Right atrium auricular region (tissue), 2 donors: ENCODE measurements at regions not wholly inside any gene's neighbourhood (a gene's known extent, or its start where the extent isn't known, plus 50 kb on each side); places are given as distances from the start of the nearest gene placed in this dataset.
"Not testable (repeated sequence)": the region's sequence is repeated elsewhere in the genome, so short reads cannot be mapped to it uniquely, and the experiment has no call there.

Experiments used
- DNase-seq: peaks from one replicate; pipeline ENCODE4 v3.0.0-alpha.2; 2019; ENCODE audit warnings: low spot score
- H3K27ac ChIP-seq, 2 donors: fragments of 200-600 bp; sonication (generic); 1 replicate in 1 of 2; 2 replicates in 1 of 2; pipeline ENCODE4 v1.5.1; 2016 to 2019
- H3K27me3 ChIP-seq, 2 donors: fragments of 200-600 bp; sonication (generic); one replicate each; pipeline versions ENCODE4 v1.5.1 to v1.6.0; 2017 to 2019
- H3K36me3 ChIP-seq: fragments of 200-600 bp; sonication (generic); one replicate; pipeline ENCODE4 v1.5.1; 2016
- H3K4me1 ChIP-seq, 2 donors: fragments of 200-600 bp; sonication (generic); one replicate each; pipeline versions ENCODE4 v1.5.1 to v1.6.0; 2017 to 2019
- H3K4me3 ChIP-seq, 2 donors: fragments of 200-600 bp; sonication (generic); 1 replicate in 1 of 2; 2 replicates in 1 of 2; pipeline ENCODE4 v1.5.1; 2017 to 2019; ENCODE audit warnings: mild to moderate bottlenecking in 1 of 2, moderate library complexity in 1 of 2
- H3K9me3 ChIP-seq, 2 donors: fragments of 200-600 bp; sonication (generic); one replicate each; pipeline ENCODE4 v1.5.1; 2019
- TF ChIP-seq, protein P1 (sequence below), 2 donors: fragments of 200-600 bp; sonication (generic); IDR thresholded peaks; one replicate each; pipeline ENCODE4 v1.5.1; 2019; ENCODE audit warnings: antibody characterized with exemption in 2 of 2

DNA sequence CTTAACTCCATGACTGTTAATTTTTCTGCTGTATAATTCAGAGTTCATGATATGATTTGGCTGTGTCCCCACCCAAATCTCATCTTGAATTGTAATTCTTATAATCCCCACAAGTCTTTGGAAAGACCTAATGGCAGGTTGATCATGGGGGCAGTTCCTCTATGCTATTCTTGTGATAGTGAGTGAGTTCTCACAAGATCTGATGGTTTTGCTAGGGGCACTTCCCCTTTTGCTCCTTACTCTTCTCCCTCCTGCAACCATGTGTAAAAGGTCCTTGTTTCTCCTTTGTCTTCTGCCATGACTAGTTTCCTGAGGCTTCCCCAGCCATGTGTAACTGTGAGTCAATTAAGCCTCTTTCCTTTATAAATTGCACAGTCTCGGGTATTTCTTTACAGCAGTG, 1751.9 kb downstream of the ARAP2 start:
- Histone ChIP-seq H3K4me1 (no peaks in the 10 kb centered on the region), H3K9me3 (no peaks in the 10 kb centered on the region), H3K4me3 (no peak overlapping the region), H3K27me3 (no peaks in the 10 kb centered on the region), H3K36me3 (no peaks in the 10 kb centered on the region), H3K27ac (no peak overlapping the region)
- TF ChIP-seq, protein P1, sequence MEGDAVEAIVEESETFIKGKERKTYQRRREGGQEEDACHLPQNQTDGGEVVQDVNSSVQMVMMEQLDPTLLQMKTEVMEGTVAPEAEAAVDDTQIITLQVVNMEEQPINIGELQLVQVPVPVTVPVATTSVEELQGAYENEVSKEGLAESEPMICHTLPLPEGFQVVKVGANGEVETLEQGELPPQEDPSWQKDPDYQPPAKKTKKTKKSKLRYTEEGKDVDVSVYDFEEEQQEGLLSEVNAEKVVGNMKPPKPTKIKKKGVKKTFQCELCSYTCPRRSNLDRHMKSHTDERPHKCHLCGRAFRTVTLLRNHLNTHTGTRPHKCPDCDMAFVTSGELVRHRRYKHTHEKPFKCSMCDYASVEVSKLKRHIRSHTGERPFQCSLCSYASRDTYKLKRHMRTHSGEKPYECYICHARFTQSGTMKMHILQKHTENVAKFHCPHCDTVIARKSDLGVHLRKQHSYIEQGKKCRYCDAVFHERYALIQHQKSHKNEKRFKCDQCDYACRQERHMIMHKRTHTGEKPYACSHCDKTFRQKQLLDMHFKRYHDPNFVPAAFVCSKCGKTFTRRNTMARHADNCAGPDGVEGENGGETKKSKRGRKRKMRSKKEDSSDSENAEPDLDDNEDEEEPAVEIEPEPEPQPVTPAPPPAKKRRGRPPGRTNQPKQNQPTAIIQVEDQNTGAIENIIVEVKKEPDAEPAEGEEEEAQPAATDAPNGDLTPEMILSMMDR (IDR thresholded peaks at IDR 0.05), result no peak
- no peak for DNase-seq

DNA sequence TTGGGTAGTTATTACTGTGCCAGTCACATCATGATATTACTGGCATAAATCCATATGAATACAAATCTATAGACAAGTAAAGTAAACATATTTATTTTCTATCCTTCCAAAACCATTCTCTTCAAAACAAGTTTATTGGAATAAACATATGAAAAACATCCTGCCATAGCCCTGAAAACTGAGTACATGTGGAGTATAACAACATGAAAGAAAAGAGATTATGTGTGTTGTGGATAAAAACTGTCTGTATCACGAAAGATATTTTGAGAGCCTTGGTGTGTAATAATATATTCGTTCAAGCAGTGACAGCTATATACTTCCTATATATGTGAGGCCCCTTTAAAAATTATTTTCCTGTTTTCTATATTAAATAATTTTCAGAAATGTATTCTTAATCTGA, 1742.2 kb downstream of the ARAP2 start:
- no peak for DNase-seq
- Histone ChIP-seq H3K4me3 (no peak overlapping the region), H3K4me1 (no peaks in the 10 kb centered on the region), H3K27me3 (no peaks in the 10 kb centered on the region), H3K27ac (no peak overlapping the region), H3K36me3 (no peaks in the 10 kb centered on the region), H3K9me3 (no peaks in the 10 kb centered on the region)
- TF ChIP-seq, protein P1 (IDR thresholded peaks at IDR 0.05), result no peak

DNA sequence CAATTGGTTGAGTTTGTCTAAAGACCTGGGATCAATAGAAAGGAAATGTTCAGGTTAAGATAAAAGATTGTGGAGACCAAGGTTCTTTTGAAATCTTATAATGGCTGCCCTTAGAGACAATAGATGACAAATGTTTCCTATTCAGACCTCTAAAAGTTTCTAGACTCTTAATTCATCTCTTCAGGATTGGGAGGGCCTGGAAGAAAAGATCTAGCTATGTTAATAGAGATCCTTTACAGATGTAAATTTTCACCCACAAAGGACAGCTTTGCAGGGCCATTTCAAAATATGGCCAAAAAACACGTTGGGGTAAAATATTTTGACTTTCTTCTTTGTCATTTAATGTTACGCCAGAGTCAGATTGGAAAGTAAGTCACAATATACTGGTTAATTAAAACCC, 1739.6 kb downstream of the ARAP2 start:
- not testable (repeated sequence) for H3K27ac ChIP-seq, H3K9me3 ChIP-seq, DNase-seq, H3K27me3 ChIP-seq, H3K36me3 ChIP-seq, H3K4me1 ChIP-seq, H3K4me3 ChIP-seq

DNA sequence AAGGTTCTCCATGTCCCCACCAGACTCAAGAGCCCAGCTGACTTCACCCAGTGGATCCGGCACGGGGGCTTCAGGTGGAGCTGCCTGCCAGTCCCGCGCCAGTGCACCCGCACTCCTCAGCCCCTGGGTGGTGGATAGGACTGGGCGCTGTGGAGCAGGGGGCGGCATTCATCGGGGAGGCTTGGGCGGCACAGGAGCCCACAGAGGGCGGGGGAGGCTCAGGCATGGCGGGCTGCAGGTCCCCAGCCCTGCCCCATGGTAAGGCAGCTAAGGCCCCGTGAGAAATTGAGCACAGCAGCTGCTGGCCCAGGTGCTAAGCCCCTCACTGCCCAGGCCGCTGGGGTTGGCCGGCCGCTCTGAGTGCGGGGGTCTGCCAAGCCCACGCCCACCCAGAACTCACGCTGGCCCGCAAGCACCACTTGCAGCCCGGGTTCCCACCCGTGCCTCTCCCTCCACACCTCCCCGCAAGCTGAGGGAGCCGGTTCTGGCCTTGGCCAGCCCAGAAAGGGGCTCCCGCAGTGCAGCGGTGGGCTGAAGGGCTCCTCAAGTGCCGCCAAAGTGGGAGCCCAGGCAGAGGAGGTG, 1737.7 kb downstream of the ARAP2 start:
- DNase-seq, H3K36me3 ChIP-seq: not testable (repeated sequence)

DNA sequence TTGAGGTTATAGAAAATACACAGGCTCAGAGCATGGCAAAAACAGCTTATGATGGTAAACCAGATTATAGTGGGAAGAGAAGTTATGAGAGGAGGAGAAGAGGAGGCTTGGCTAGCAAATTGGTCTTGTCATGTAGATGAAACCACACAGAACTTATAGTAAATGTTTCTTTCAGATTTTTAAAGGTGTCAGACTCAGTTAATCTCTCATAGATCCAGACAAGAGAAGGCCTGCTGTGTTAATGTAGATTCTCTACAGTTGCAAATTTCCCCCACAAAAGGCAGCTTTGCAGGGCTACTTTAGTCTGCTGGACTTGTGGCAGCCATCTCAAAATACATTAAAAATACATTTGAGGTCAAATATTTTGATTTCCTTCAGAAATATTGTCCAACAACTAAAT, 1731.7 kb downstream of the ARAP2 start:
- no peak overlapping the region for H3K4me3 ChIP-seq
- DNase-seq, result no peak
- no peaks in the 10 kb centered on the region for H3K9me3 ChIP-seq

More for the DNA sequence above, 1737.7 kb downstream of the ARAP2 start:
- H3K27ac ChIP-seq, H3K9me3 ChIP-seq, H3K27me3 ChIP-seq, H3K4me3 ChIP-seq, H3K4me1 ChIP-seq: not testable (repeated sequence)

DNA sequence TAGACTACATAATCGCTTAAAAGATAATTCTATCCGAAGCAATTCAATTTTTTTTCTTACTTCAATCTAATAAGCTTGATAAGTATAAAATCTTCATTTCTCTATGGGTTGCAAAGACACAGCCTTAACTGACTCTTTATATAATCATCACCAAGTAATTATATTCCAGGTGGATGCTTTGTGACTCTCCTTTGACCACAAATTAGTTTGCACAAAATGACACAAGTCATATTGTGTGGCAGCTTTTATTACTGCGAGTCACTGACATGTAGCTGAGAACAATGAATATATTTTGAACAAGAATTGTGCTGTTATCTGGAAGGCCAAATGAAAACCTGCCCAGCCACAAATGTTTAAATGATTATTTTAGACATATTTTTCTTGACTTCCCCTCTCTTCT, 1727.8 kb downstream of the ARAP2 start:
- Histone ChIP-seq H3K27me3 (no peaks in the 10 kb centered on the region), H3K36me3 (no peaks in the 10 kb centered on the region), H3K4me1 (no peaks in the 10 kb centered on the region), H3K9me3 (no peaks in the 10 kb centered on the region), H3K27ac (no peak overlapping the region), H3K4me3 (no peak overlapping the region)
- no peak for DNase-seq
- TF ChIP-seq, protein P1 (IDR thresholded peaks at IDR 0.05), result no peak

More for the DNA sequence above, 1731.7 kb downstream of the ARAP2 start:
- TF ChIP-seq, protein P1 (IDR thresholded peaks at IDR 0.05), result no peak
- Histone ChIP-seq H3K27me3 (no peaks in the 10 kb centered on the region), H3K27ac (no peak overlapping the region), H3K36me3 (no peaks in the 10 kb centered on the region), H3K4me1 (no peaks in the 10 kb centered on the region)

DNA sequence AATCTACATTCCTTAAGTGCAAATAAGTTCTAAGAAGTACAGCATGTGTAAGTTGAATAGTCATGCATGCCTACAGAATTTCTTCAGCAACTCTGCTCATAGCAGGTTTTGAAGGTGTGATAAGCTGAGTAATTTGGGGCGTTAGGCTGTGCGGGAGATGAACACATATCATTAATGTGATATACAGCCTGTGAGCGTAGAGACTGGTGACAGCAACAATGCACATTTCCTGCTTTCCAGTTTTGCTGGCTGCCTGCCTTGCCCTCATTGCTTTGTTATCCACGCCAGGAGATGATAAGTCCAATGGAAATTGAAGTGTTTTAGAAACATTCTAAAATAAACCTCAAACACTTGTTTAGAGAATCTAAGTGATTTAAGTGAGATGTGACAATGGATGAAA, 1709.4 kb downstream of the ARAP2 start:
- TF ChIP-seq, protein P1 (IDR thresholded peaks at IDR 0.05), result no peak
- H3K4me3 ChIP-seq, result no peak overlapping the region
- H3K27me3 ChIP-seq, result no peaks in the 10 kb centered on the region
- H3K27ac ChIP-seq, result no peak overlapping the region
- no peak for DNase-seq
- H3K4me1 ChIP-seq, result no peaks in the 10 kb centered on the region
- H3K9me3 ChIP-seq, result no peaks in the 10 kb centered on the region
- no peaks in the 10 kb centered on the region for H3K36me3 ChIP-seq
